ENCODE measurements at regions not wholly inside any gene's neighbourhood (a gene's known extent, or its start where the extent isn't known, plus 50 kb on each side); places are given as distances from the start of the nearest gene placed in this dataset.

DNA sequence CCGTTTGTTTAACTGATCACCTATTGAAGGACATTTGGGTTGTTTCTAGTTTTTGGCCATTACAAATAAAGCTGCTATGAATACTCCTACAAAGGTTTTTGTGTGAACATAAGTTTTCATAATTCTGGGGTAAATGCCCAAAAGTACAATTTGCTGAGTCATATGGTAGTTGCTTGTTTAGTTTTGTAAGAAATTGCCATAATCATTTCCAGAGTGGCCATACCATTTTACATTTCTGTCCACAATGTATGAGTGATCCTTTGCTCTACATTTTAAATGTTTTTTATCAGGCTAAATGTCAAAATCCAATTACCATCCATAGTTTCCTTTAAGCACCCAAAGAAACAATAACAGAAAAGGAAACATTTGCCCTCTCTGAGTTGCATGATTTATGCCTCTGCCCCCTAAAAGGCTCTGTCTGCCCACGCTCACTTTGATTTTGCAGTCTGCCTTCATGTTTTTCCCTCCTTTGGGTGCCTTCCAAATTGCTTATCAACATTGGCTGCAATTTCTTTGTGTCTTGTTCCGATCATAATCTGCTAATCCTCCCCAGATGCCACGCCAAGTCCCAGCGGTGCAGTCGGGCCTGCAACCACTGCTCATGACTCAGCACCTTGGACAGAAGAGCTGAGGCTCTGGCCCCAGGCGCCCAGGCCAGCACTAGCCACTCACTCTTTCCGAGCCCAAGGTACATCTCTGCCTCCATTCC, 339.2 kb downstream of the PIK3R1 start:
- no TSS peak for BruUV-seq (replicated peaks)
- ATAC-seq (peak; percentile 78), DNase-seq (ENCODE audit: low read depth, low spot score) (no peak)
- POLR2A ChIA-PET: no interaction called here
- peak; percentile 71 to 85 for TF ChIP-seq REST (IDR thresholded peaks at IDR 0.05; ENCODE audit: insufficient read depth in 1 of 2, low read depth in 2 of 2, low read length in 1 of 2)
- TF ChIP-seq, protein P1, sequence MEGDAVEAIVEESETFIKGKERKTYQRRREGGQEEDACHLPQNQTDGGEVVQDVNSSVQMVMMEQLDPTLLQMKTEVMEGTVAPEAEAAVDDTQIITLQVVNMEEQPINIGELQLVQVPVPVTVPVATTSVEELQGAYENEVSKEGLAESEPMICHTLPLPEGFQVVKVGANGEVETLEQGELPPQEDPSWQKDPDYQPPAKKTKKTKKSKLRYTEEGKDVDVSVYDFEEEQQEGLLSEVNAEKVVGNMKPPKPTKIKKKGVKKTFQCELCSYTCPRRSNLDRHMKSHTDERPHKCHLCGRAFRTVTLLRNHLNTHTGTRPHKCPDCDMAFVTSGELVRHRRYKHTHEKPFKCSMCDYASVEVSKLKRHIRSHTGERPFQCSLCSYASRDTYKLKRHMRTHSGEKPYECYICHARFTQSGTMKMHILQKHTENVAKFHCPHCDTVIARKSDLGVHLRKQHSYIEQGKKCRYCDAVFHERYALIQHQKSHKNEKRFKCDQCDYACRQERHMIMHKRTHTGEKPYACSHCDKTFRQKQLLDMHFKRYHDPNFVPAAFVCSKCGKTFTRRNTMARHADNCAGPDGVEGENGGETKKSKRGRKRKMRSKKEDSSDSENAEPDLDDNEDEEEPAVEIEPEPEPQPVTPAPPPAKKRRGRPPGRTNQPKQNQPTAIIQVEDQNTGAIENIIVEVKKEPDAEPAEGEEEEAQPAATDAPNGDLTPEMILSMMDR (IDR thresholded peaks at IDR 0.05): no peak
- TF ChIP-seq TCF7L2 (IDR thresholded peaks at IDR 0.05; ENCODE audit: low read depth, low read length): peak; percentile 89
- no peaks in the 10 kb centered on the region for H3K9me3 ChIP-seq (ENCODE audit: control insufficient read depth, insufficient read depth, low read depth, low read length)
- CTCF ChIA-PET: no interaction called here
- no peaks in the 10 kb centered on the region for H3K27me3 ChIP-seq (ENCODE audit: control insufficient read depth, insufficient read depth, low read length)
- peaks cover 2% of the 10 kb centered on the region; the same call in 1 of the 2 replicates for H3K4me1 ChIP-seq (ENCODE audit: control insufficient read depth, insufficient read depth, low read length)
- H3K36me3 ChIP-seq (ENCODE audit: control insufficient read depth, insufficient read depth, low read length): no peaks in the 10 kb centered on the region
- no peak overlapping the region for H3K4me3 ChIP-seq (ENCODE audit: low read depth in 2 of 2, low read length in 2 of 2)
- intact Hi-C loops (cut with micrococcal nuclease; ENCODE audit: unreplicated experiment) (no loop called here), in situ Hi-C loops (cut with HindIII; ENCODE audit: low pct_unique_long_range_greater_than_20kb, low sequenced_read_pairs) (no loop called here)
- H3K27ac ChIP-seq (ENCODE audit: low read length): no peak overlapping the region

DNA sequence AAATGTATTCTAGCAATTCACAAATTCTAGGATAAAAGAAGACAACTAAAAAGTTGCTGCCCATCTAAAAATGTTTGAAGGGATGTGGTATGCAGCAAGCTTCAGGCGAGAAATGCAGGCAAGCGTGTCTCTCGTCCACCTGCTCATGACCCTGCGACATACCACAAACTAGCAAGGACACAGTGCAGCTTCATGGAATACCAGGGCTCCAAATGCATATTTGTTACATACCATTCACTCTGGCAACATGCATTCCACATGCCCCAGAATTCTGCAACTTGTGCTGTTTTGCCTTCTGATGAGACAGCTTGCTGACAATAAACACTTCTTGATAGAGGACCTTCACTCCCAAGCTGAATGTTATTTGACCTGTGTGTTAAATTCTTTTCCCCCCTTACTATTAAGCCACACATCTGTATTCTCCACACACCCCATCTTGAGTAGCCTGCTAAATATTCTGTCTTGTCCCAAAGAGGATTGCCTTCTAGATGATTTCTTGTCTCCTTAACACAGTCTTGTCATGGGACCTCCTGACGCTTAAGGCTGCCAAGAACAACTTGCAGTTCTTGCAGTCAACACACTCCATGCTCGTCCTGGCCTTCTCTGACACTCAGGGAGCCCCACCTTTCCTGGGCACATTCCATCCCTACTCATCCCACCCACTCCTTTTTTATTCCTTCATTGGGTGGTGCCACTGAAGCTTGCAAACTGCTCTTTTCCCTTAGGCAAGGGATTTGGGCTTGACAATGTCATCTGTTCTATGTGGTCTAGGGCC, 340.5 kb downstream of the PIK3R1 start:
- Histone ChIP-seq H3K4me3 (ENCODE audit: low read depth in 2 of 2, low read length in 2 of 2) (no peak overlapping the region), H3K27me3 (ENCODE audit: control insufficient read depth, insufficient read depth, low read length) (no peaks in the 10 kb centered on the region), H3K4me1 (ENCODE audit: control insufficient read depth, insufficient read depth, low read length) (no peaks in the 10 kb centered on the region), H3K36me3 (ENCODE audit: control insufficient read depth, insufficient read depth, low read length) (no peaks in the 10 kb centered on the region), H3K9me3 (ENCODE audit: control insufficient read depth, insufficient read depth, low read depth, low read length) (no peaks in the 10 kb centered on the region), H3K27ac (ENCODE audit: low read length) (no peak overlapping the region)
- CTCF ChIA-PET: interaction anchor here (0.7 kb wide), 1 partner anchor 10 kb away, joined by 3 read pairs; no protein-coding TSS in a partner anchor
- DNase-seq (ENCODE audit: low read depth, low spot score) (no peak), ATAC-seq (no peak)
- TF ChIP-seq, protein P1 (IDR thresholded peaks at IDR 0.05): no peak
- no peak for TF ChIP-seq REST (IDR thresholded peaks at IDR 0.05; ENCODE audit: insufficient read depth in 1 of 2, low read depth in 2 of 2, low read length in 1 of 2)
- TF ChIP-seq SIN3A (IDR thresholded peaks at IDR 0.05; ENCODE audit: borderline replicate concordance, insufficient read depth, low read depth, low read length): no peak
- TF ChIP-seq POLR2AphosphoS5 (IDR thresholded peaks at IDR 0.05; ENCODE audit: low read depth, low read length): no peak
- no peak for TF ChIP-seq TCF7L2 (IDR thresholded peaks at IDR 0.05; ENCODE audit: low read depth, low read length)
- intact Hi-C loops (cut with micrococcal nuclease; ENCODE audit: unreplicated experiment): no loop called here
- POLR2A ChIA-PET: no interaction called here
- BruUV-seq (replicated peaks): no TSS peak
- in situ Hi-C loops (cut with HindIII; ENCODE audit: low pct_unique_long_range_greater_than_20kb, low sequenced_read_pairs): no loop called here
